ENCODE measurements at regions not wholly inside any gene's neighbourhood (a gene's known extent, or its start where the extent isn't known, plus 50 kb on each side); places are given as distances from the start of the nearest gene placed in this dataset.

DNA sequence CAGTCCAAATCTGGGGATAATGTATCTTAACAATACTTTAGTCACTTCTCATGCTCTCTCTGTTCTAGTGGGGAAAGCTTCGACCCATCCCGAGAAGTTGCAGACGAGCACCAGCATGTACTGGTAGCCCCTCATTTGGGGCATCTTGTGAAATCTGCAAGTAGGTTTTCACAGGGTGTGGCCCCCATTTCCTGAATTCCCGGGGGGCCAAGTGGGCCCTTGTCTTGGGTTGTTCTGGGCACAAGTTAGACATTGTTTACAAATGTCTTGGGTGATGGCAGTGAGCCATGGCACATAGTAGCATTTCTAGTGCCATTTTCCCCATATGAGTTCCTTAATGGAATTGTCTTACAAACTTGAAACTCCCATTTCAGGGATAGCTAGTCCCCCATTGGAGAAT, 216.7 kb upstream of the KCND2 start:
- H3K9me2 ChIP-seq (replicated peaks; ENCODE audit: insufficient read depth, low read length), result no peaks in the 10 kb centered on the region
- no peaks in the 10 kb centered on the region for H3K79me2 ChIP-seq (ENCODE audit: insufficient read depth, low read length)
- H3K9ac ChIP-seq (ENCODE audit: low read length), result no peak overlapping the region
- H3K36me3 ChIP-seq (ENCODE audit: low read length), result no peaks in the 10 kb centered on the region
- H2AFZ ChIP-seq (ENCODE audit: low read depth, low read length, severe bottlenecking), result no peak overlapping the region
- H3K27ac ChIP-seq (ENCODE audit: low read depth, low read length), result no peak overlapping the region
- H3K9me3 ChIP-seq (ENCODE audit: insufficient read depth, low read length), result no peaks in the 10 kb centered on the region
- no peak overlapping the region for H3K4me2 ChIP-seq (ENCODE audit: low read depth, low read length, poor library complexity, severe bottlenecking)
- no peak overlapping the region for H3K4me3 ChIP-seq (ENCODE audit: insufficient read depth, low read length, poor library complexity, severe bottlenecking)
- no peaks in the 10 kb centered on the region for H3K27me3 ChIP-seq (ENCODE audit: low read length)
- no peaks in the 10 kb centered on the region for H3F3A ChIP-seq (ENCODE audit: insufficient read depth)
- no peaks in the 10 kb centered on the region for H4K20me1 ChIP-seq (ENCODE audit: low read depth, low read length)
- TF ChIP-seq, protein P1, sequence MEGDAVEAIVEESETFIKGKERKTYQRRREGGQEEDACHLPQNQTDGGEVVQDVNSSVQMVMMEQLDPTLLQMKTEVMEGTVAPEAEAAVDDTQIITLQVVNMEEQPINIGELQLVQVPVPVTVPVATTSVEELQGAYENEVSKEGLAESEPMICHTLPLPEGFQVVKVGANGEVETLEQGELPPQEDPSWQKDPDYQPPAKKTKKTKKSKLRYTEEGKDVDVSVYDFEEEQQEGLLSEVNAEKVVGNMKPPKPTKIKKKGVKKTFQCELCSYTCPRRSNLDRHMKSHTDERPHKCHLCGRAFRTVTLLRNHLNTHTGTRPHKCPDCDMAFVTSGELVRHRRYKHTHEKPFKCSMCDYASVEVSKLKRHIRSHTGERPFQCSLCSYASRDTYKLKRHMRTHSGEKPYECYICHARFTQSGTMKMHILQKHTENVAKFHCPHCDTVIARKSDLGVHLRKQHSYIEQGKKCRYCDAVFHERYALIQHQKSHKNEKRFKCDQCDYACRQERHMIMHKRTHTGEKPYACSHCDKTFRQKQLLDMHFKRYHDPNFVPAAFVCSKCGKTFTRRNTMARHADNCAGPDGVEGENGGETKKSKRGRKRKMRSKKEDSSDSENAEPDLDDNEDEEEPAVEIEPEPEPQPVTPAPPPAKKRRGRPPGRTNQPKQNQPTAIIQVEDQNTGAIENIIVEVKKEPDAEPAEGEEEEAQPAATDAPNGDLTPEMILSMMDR (IDR thresholded peaks at IDR 0.05; ENCODE audit: insufficient read depth, low read length, poor library complexity, severe bottlenecking), result no peak
- no peak for TF ChIP-seq EZH2phosphoT487 (conservative IDR thresholded peaks at IDR 0.05; ENCODE audit: low read length)

DNA sequence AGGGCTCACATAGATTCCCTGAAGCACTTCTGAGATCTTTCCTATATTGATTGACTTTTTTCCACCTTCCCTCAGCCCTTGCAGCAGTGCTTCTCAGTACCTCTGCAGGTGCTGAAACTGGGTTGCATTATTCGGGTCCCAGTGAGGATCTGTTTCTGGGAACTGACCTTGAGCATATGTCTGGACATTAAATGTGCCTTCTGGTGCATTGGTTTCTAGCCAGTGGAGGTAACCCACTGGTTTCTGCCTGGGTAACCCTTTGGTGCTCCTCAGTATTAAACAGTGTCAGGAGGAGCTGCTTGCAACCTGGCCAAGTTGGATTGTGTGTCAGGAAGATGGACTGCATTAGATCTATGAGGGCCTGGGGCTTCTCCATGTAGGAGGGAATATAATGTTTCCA, 213.3 kb upstream of the KCND2 start:
- no peak overlapping the region for H3K4me2 ChIP-seq (ENCODE audit: low read depth, low read length, poor library complexity, severe bottlenecking)
- H3K4me3 ChIP-seq (ENCODE audit: insufficient read depth, low read length, poor library complexity, severe bottlenecking), result no peak overlapping the region
- H3K9ac ChIP-seq (ENCODE audit: low read length), result no peak overlapping the region
- no peak for TF ChIP-seq EZH2phosphoT487 (conservative IDR thresholded peaks at IDR 0.05; ENCODE audit: low read length)
- no peaks in the 10 kb centered on the region for H3F3A ChIP-seq (ENCODE audit: insufficient read depth)
- no peak overlapping the region for H2AFZ ChIP-seq (ENCODE audit: low read depth, low read length, severe bottlenecking)
- no peaks in the 10 kb centered on the region; the same call in 1 of the 2 replicates for H3K9me2 ChIP-seq (replicated peaks; ENCODE audit: insufficient read depth, low read length)
- H3K9me3 ChIP-seq (ENCODE audit: insufficient read depth, low read length), result no peaks in the 10 kb centered on the region
- no peaks in the 10 kb centered on the region for H4K20me1 ChIP-seq (ENCODE audit: low read depth, low read length)
- H3K27me3 ChIP-seq (ENCODE audit: low read length), result no peaks in the 10 kb centered on the region
- H3K79me2 ChIP-seq (ENCODE audit: insufficient read depth, low read length), result no peaks in the 10 kb centered on the region
- H3K36me3 ChIP-seq (ENCODE audit: low read length), result no peaks in the 10 kb centered on the region
- H3K27ac ChIP-seq (ENCODE audit: low read depth, low read length), result no peak overlapping the region

DNA sequence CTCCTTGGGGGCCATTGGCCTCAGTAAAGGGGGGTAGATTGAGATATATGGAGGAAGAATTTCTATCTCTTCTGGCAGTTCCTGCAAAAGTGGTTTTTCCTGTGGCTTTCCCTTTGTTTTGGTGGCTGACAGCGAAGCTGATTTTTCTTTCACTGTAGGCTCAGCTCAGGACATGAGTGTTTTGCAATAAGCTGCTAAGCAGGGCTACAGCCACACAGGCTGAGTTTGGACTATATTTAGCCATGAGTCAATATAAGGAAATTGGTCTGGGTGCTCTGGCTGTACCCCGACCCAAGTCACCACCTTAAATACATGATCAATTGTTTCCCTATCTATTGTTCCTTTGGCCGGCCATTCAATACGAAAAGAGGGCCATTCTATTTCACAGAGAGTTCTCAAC, 212.7 kb upstream of the KCND2 start:
- TF ChIP-seq, protein P1 (IDR thresholded peaks at IDR 0.05; ENCODE audit: insufficient read depth, low read length, poor library complexity, severe bottlenecking), result no peak
- no peak for TF ChIP-seq EZH2phosphoT487 (conservative IDR thresholded peaks at IDR 0.05; ENCODE audit: low read length)
- H3K9me2 ChIP-seq (replicated peaks; ENCODE audit: insufficient read depth, low read length), result no peaks in the 10 kb centered on the region; the same call in 1 of the 2 replicates
- H3K9me3 ChIP-seq (ENCODE audit: insufficient read depth, low read length), result no peaks in the 10 kb centered on the region
- no peak overlapping the region for H3K4me2 ChIP-seq (ENCODE audit: low read depth, low read length, poor library complexity, severe bottlenecking)
- no peaks in the 10 kb centered on the region for H3K27me3 ChIP-seq (ENCODE audit: low read length)
- H3F3A ChIP-seq (ENCODE audit: insufficient read depth), result no peaks in the 10 kb centered on the region
- no peak overlapping the region for H3K4me3 ChIP-seq (ENCODE audit: insufficient read depth, low read length, poor library complexity, severe bottlenecking)
- no peak overlapping the region for H2AFZ ChIP-seq (ENCODE audit: low read depth, low read length, severe bottlenecking)
- H3K79me2 ChIP-seq (ENCODE audit: insufficient read depth, low read length), result no peaks in the 10 kb centered on the region
- H3K9ac ChIP-seq (ENCODE audit: low read length), result no peak overlapping the region
- no peak overlapping the region for H3K27ac ChIP-seq (ENCODE audit: low read depth, low read length)
- H4K20me1 ChIP-seq (ENCODE audit: low read depth, low read length), result no peaks in the 10 kb centered on the region
- no peaks in the 10 kb centered on the region for H3K36me3 ChIP-seq (ENCODE audit: low read length)

DNA sequence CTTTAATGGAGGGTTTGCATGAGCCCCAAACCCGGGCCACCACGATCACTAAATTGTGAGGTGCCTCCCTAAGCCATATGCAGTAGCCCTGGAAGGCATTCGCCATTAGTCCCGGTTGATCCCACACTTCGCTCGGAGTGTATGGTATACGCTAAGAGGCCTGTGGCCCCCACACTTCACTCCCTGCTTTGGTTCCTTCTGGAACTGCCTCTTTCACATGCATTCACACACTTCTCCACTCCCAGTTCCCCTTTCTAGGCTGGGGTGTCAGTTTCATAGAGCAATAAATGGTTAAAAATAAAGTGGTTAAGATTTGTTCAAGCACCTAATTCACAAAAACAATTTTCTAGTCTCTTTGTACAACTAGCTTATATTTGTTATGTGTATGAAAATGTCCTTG, 212.1 kb upstream of the KCND2 start:
- Histone ChIP-seq H3K27me3 (ENCODE audit: low read length) (no peaks in the 10 kb centered on the region), H3K79me2 (ENCODE audit: insufficient read depth, low read length) (no peaks in the 10 kb centered on the region), H3K4me2 (ENCODE audit: low read depth, low read length, poor library complexity, severe bottlenecking) (no peak overlapping the region), H3K9ac (ENCODE audit: low read length) (no peak overlapping the region), H3K9me2 (replicated peaks; ENCODE audit: insufficient read depth, low read length) (no peaks in the 10 kb centered on the region; the same call in 1 of the 2 replicates), H3K4me3 (ENCODE audit: insufficient read depth, low read length, poor library complexity, severe bottlenecking) (no peak overlapping the region), H3K27ac (ENCODE audit: low read depth, low read length) (no peak overlapping the region), H2AFZ (ENCODE audit: low read depth, low read length, severe bottlenecking) (no peak overlapping the region), H3F3A (ENCODE audit: insufficient read depth) (no peaks in the 10 kb centered on the region), H4K20me1 (ENCODE audit: low read depth, low read length) (no peaks in the 10 kb centered on the region), H3K9me3 (ENCODE audit: insufficient read depth, low read length) (no peaks in the 10 kb centered on the region), H3K36me3 (ENCODE audit: low read length) (no peaks in the 10 kb centered on the region)
- no peak for TF ChIP-seq EZH2phosphoT487 (conservative IDR thresholded peaks at IDR 0.05; ENCODE audit: low read length)
- TF ChIP-seq, protein P1 (IDR thresholded peaks at IDR 0.05; ENCODE audit: insufficient read depth, low read length, poor library complexity, severe bottlenecking), result no peak
